ENCODE measurements at regions not wholly inside any gene's neighbourhood (a gene's known extent, or its start where the extent isn't known, plus 50 kb on each side); places are given as distances from the start of the nearest gene placed in this dataset.
A peak's percentile ranks its signal among the peaks of the same experiment; 100 is the strongest.

DNA sequence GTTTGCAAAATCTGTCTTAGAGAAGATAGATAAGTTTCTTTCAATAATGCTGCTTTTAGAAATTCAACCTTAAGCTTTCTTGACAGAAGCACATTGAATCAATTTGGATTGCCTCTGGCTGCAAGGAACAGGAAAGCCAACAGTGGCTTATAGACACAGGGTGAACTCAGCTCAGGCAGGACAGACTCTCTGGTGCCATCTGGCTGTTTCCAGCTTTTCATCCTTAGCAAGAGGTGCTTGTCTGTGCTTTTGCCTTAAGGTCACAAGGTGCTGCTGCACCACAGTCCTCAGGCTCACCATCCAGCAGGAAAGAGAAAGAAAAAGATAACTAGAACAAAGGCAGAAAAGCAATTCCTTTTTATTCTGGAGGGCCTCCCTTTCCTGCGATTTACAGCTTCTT is 93.7 kb upstream of the ETS2 start:
- no peaks in the 10 kb centered on the region for H3K36me3 ChIP-seq
- no peak overlapping the region for H3K27ac ChIP-seq
- peak overlapping the region; percentile 48 for H2AFZ ChIP-seq (replicated peaks)
- no peak overlapping the region for H3K4me3 ChIP-seq
- H3K36me3 Mint-ChIP-seq: no peaks in the 10 kb centered on the region
- H3K79me2 ChIP-seq (ENCODE audit: low read depth): no peaks in the 10 kb centered on the region
- H3F3A ChIP-seq (ENCODE audit: low read depth): peaks cover 5% of the 10 kb centered on the region
- peaks cover 3% of the 10 kb centered on the region for H3K9me3 Mint-ChIP-seq
- H3K9me3 ChIP-seq (ENCODE audit: low read depth): no peaks in the 10 kb centered on the region
- peak overlapping the region; percentile 46 for H3K27ac Mint-ChIP-seq
- no peaks in the 10 kb centered on the region for H3K27me3 ChIP-seq
- H3K4me1 Mint-ChIP-seq: peaks cover 8% of the 10 kb centered on the region
- no peaks in the 10 kb centered on the region for H3K4me1 ChIP-seq
- no peaks in the 10 kb centered on the region for H4K20me1 ChIP-seq (ENCODE audit: low read depth)
- H3K9ac ChIP-seq: no peak overlapping the region
- H3K4me2 ChIP-seq: no peak overlapping the region
- TF ChIP-seq, protein P1, sequence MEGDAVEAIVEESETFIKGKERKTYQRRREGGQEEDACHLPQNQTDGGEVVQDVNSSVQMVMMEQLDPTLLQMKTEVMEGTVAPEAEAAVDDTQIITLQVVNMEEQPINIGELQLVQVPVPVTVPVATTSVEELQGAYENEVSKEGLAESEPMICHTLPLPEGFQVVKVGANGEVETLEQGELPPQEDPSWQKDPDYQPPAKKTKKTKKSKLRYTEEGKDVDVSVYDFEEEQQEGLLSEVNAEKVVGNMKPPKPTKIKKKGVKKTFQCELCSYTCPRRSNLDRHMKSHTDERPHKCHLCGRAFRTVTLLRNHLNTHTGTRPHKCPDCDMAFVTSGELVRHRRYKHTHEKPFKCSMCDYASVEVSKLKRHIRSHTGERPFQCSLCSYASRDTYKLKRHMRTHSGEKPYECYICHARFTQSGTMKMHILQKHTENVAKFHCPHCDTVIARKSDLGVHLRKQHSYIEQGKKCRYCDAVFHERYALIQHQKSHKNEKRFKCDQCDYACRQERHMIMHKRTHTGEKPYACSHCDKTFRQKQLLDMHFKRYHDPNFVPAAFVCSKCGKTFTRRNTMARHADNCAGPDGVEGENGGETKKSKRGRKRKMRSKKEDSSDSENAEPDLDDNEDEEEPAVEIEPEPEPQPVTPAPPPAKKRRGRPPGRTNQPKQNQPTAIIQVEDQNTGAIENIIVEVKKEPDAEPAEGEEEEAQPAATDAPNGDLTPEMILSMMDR (IDR thresholded peaks at IDR 0.05): peak; percentile 46
- no peak for TF ChIP-seq EZH2 (IDR thresholded peaks at IDR 0.05)
- DNase-seq (ENCODE audit: low spot score): peak; percentile 64
- H3K27me3 Mint-ChIP-seq (ENCODE audit: insufficient read depth, low read depth): no peaks in the 10 kb centered on the region
- H3K4me3 Mint-ChIP-seq: no peak overlapping the region

DNA sequence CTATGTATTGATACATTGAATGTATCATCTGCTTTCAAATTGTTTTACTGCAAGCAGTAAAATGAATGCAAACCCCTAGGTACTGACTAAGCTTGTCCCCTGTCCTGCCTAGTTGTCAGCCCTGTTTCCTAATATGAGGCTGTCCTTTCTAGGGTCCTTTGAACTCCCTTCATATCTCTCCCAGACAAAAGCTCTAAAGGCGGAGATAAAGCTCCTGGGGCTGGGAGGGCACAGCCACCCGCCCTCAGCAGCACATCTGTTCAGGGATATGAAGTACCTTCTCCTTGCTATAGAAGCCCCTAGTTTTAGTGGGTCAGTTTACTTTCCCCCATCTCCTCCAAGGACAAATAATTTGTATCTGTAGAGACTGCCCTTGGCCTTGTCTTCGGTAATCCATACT is 93.1 kb upstream of the ETS2 start:
- Mint-ChIP-seq H3K9me3 (peaks cover 3% of the 10 kb centered on the region), H3K36me3 (no peaks in the 10 kb centered on the region), H3K27me3 (ENCODE audit: insufficient read depth, low read depth) (no peaks in the 10 kb centered on the region), H3K27ac (peak overlapping the region; percentile 78), H3K4me3 (no peak overlapping the region), H3K4me1 (peaks cover 8% of the 10 kb centered on the region)
- Histone ChIP-seq H3K9me3 (ENCODE audit: low read depth) (no peaks in the 10 kb centered on the region), H3K4me2 (no peak overlapping the region), H3K27ac (no peak overlapping the region), H2AFZ (replicated peaks) (no peak overlapping the region), H4K20me1 (ENCODE audit: low read depth) (no peaks in the 10 kb centered on the region), H3K4me3 (no peak overlapping the region), H3K4me1 (no peaks in the 10 kb centered on the region), H3K36me3 (no peaks in the 10 kb centered on the region), H3F3A (ENCODE audit: low read depth) (peaks cover 5% of the 10 kb centered on the region), H3K27me3 (no peaks in the 10 kb centered on the region), H3K79me2 (ENCODE audit: low read depth) (no peaks in the 10 kb centered on the region), H3K9ac (no peak overlapping the region)
- TF ChIP-seq EZH2phosphoT487 (IDR thresholded peaks at IDR 0.05): no peak
- TF ChIP-seq, protein P1 (IDR thresholded peaks at IDR 0.05): no peak
- TF ChIP-seq EZH2 (IDR thresholded peaks at IDR 0.05): no peak
- DNase-seq (ENCODE audit: low spot score): no peak

DNA sequence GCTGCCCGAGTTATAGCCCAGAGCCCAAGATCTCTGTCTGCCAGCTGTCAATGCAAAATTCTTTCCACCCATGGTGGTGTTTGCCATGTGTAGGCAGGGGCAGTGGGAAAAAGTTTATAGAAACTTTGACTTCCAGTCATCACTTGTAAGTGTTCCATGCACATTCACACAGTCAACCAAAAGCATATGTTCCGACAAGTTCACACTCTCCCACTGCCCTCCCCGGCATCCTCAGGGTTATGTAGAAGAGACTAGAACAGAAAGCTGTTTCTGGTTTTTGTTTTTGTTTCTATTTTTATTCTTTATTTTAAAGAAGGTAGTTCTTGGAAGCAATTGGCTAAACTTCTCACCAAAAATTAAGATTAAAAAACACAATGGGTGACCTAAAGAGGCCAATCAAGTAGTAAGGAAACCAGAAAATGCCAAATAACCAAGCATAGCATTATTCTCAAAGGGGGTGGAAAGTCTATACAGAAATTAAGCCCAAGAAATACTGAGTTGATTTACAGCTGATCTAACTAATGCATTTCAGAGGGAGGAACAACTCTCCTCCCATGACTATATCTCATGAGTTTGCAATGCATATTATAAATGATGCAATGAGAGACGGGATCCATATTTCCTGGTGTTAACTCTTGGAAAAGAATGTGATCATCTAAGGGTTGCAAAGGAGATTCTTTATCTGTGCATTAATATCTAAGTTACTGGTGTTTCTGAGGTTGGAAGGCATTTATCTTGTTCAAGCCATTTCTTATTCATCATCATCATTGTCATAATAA is 91.5 kb upstream of the ETS2 start:
- no peaks in the 10 kb centered on the region for H4K20me1 ChIP-seq (ENCODE audit: low read depth)
- H3K79me2 ChIP-seq (ENCODE audit: low read depth): no peaks in the 10 kb centered on the region
- Mint-ChIP-seq H3K36me3 (no peaks in the 10 kb centered on the region), H3K27ac (no peak overlapping the region), H3K27me3 (ENCODE audit: insufficient read depth, low read depth) (no peaks in the 10 kb centered on the region), H3K4me3 (no peak overlapping the region), H3K4me1 (peaks cover 8% of the 10 kb centered on the region), H3K9me3 (peaks cover 2% of the 10 kb centered on the region)
- no peak overlapping the region for H3K4me2 ChIP-seq
- DNase-seq (ENCODE audit: low spot score): no peak
- H3K27ac ChIP-seq: no peak overlapping the region
- H3F3A ChIP-seq (ENCODE audit: low read depth): peaks cover 5% of the 10 kb centered on the region
- H3K27me3 ChIP-seq: no peaks in the 10 kb centered on the region
- no peak overlapping the region for H2AFZ ChIP-seq (replicated peaks)
- no peaks in the 10 kb centered on the region for H3K9me3 ChIP-seq (ENCODE audit: low read depth)
- no peaks in the 10 kb centered on the region for H3K36me3 ChIP-seq
- H3K9ac ChIP-seq: no peak overlapping the region
- H3K4me1 ChIP-seq: no peaks in the 10 kb centered on the region
- H3K4me3 ChIP-seq: no peak overlapping the region
- TF ChIP-seq, protein P1 (IDR thresholded peaks at IDR 0.05): no peak
- TF ChIP-seq EZH2 (IDR thresholded peaks at IDR 0.05) (no peak), EZH2phosphoT487 (IDR thresholded peaks at IDR 0.05) (no peak)
